Esophagus muscularis mucosa (tissue), 4 donors: ENCODE measurements at regions not wholly inside any gene's neighbourhood (a gene's known extent, or its start where the extent isn't known, plus 50 kb on each side); places are given as distances from the start of the nearest gene placed in this dataset.

ENCODE experiments used
- DNase-seq: peaks from one replicate; pipeline ENCODE4 v3.0.0-alpha.2; 2017; ENCODE audit errors: extremely low spot score
- H3K27ac ChIP-seq, 4 donors: fragments of 200-600 bp; sonication (generic); replicated peaks in 1 of 4; 1 replicate in 3 of 4; 2 replicates in 1 of 4; pipeline ENCODE4 v1.5.1; 2016 to 2019; ENCODE audit warnings: mild to moderate bottlenecking in 1 of 4
- H3K27me3 ChIP-seq, 4 donors: fragments of 200-600 bp; sonication (generic); one replicate each; pipeline versions ENCODE4 v1.5.1 to v1.6.0; 2016 to 2019
- H3K36me3 ChIP-seq, 4 donors: fragments of 200-600 bp; sonication (generic); one replicate each; pipeline ENCODE4 v1.5.1; 2016 to 2019
- H3K4me1 ChIP-seq, 4 donors: fragments of 200-600 bp; sonication (generic); one replicate each; pipeline ENCODE4 v1.5.1; 2016 to 2019
- H3K4me3 ChIP-seq, 4 donors: fragments of 200-600 bp; sonication (generic); 1 replicate in 2 of 4; 2 replicates in 2 of 4; pipeline ENCODE4 v1.5.1; 2016 to 2019; ENCODE audit warnings: mild to moderate bottlenecking in 4 of 4, moderate library complexity in 1 of 4
- H3K9me3 ChIP-seq, 4 donors: fragments of 200-600 bp; sonication (generic); 1 replicate in 3 of 4; 2 replicates in 1 of 4; pipeline ENCODE4 v1.5.1; 2016 to 2019
- CTCF ChIP-seq, 3 experiments: fragments of 200-600 bp in 2 of 3; fragments of 450-650 bp in 1 of 3; sonication (generic) in 2 of 3; IDR thresholded peaks; one replicate each; pipeline ENCODE4 v1.5.1; 2017 to 2019; ENCODE audit warnings: antibody characterized with exemption in 3 of 3, mild to moderate bottlenecking in 2 of 3, moderate library complexity in 1 of 3
- EP300 ChIP-seq: sonication (generic); formaldehyde crosslinking; IDR thresholded peaks from one replicate; pipeline ENCODE4 v1.6.1; 2017; ENCODE audit warnings: antibody characterized with exemption
- POLR2A ChIP-seq: fragments of 450-650 bp; IDR thresholded peaks from one replicate; pipeline ENCODE4 v1.6.1; 2017; ENCODE audit warnings: antibody characterized with exemption, moderate library complexity, mild to moderate bottlenecking, low read depth
- POLR2AphosphoS5 ChIP-seq, 2 donors: sonication (generic); formaldehyde crosslinking; IDR thresholded peaks; one replicate each; pipeline ENCODE4 v1.6.1; 2017; ENCODE audit warnings: antibody characterized with exemption in 2 of 2
- WGBS: methylation state at CpG from one replicate; pipeline ENCODE4 v1.1.5; 2018; 5-methylcytosine and 5-hydroxymethylcytosine counted together
- intact Hi-C: fragments of 100-400 bp; cut with DNase I; formaldehyde crosslinking; loops from one replicate; pipeline ENCODE4 v1.15.1; 2023

GRCh38 chr9:99294850-99295461 lies 72.9 kb downstream of the SEC61B start:
- H3K27ac ChIP-seq = no peak overlapping the region

GRCh38 chr9:99296291-99296951 lies 74.3 kb downstream of the SEC61B start:
- H3K27me3 ChIP-seq = no peaks in the 10 kb centered on the region
- H3K9me3 ChIP-seq = no peaks in the 10 kb centered on the region
- no peak overlapping the region for H3K27ac ChIP-seq
- WGBS = 43% methylated on average over 32 of the region's 38 CpGs
- H3K4me1 ChIP-seq = peaks cover 0 to 11% (median 2%) of the 10 kb centered on the region in 4 donors
- TF ChIP-seq CTCF (IDR thresholded peaks at IDR 0.05) (no peak), EP300 (no peak), POLR2AphosphoS5 (IDR thresholded peaks at IDR 0.05) (no peak), POLR2A (no peak)
- peak; percentile 90 for DNase-seq
- H3K4me3 ChIP-seq = peak overlapping the region; percentile 30 to 56 (median 46)
- intact Hi-C loops = no loop called here
- no peaks in the 10 kb centered on the region for H3K36me3 ChIP-seq

More at GRCh38 chr9:99294850-99295461, 72.9 kb downstream of the SEC61B start:
- Histone ChIP-seq H3K9me3 (no peaks in the 10 kb centered on the region), H3K4me1 (peaks cover 0 to 11% (median 2%) of the 10 kb centered on the region in 4 donors), H3K4me3 (no peak overlapping the region), H3K36me3 (no peaks in the 10 kb centered on the region), H3K27me3 (no peaks in the 10 kb centered on the region)
- DNase-seq = no peak
- TF ChIP-seq POLR2A = no peak
- TF ChIP-seq CTCF (IDR thresholded peaks at IDR 0.05) = no peak
- no peak for TF ChIP-seq POLR2AphosphoS5 (IDR thresholded peaks at IDR 0.05)
- TF ChIP-seq EP300 = no peak
- intact Hi-C loops = no loop called here
- 60% methylated on average over 8 of the region's 8 CpGs for WGBS

GRCh38 chr9:99298614-99299013 lies 76.5 kb downstream of the SEC61B start:
- WGBS = 83% methylated on average over 7 of the region's 7 CpGs
- H3K4me1 ChIP-seq = peaks cover 0 to 11% (median 2%) of the 10 kb centered on the region in 4 donors
- H3K27ac ChIP-seq = no peak overlapping the region
- no peak overlapping the region for H3K4me3 ChIP-seq
- no peaks in the 10 kb centered on the region for H3K27me3 ChIP-seq
- TF ChIP-seq EP300 = no peak
- TF ChIP-seq POLR2A = no peak
- TF ChIP-seq POLR2AphosphoS5 (IDR thresholded peaks at IDR 0.05) = no peak
- no peak for TF ChIP-seq CTCF (IDR thresholded peaks at IDR 0.05)
- H3K9me3 ChIP-seq = no peaks in the 10 kb centered on the region
- H3K36me3 ChIP-seq = no peaks in the 10 kb centered on the region
- DNase-seq = peak; percentile 62
- intact Hi-C loops = no loop called here

GRCh38 chr9:99299211-99300102 lies 77.4 kb downstream of the SEC61B start:
- WGBS = 70% methylated on average over 4 of the region's 4 CpGs
- intact Hi-C loops = no loop called here
- peak; percentile 88 for DNase-seq

More at GRCh38 chr9:99299211-99300102, 77.4 kb downstream of the SEC61B start:
- Histone ChIP-seq H3K4me3 (no peak overlapping the region), H3K9me3 (no peaks in the 10 kb centered on the region), H3K27ac (no peak overlapping the region), H3K36me3 (no peaks in the 10 kb centered on the region), H3K27me3 (no peaks in the 10 kb centered on the region), H3K4me1 (peaks cover 0 to 11% (median 2%) of the 10 kb centered on the region in 4 donors)
- TF ChIP-seq POLR2A = no peak
- no peak for TF ChIP-seq EP300
- no peak for TF ChIP-seq CTCF (IDR thresholded peaks at IDR 0.05)
- TF ChIP-seq POLR2AphosphoS5 (IDR thresholded peaks at IDR 0.05) = no peak
